ENCODE measurements at regions not wholly inside any gene's neighbourhood (a gene's known extent, or its start where the extent isn't known, plus 50 kb on each side); places are given as distances from the start of the nearest gene placed in this dataset.

DNA sequence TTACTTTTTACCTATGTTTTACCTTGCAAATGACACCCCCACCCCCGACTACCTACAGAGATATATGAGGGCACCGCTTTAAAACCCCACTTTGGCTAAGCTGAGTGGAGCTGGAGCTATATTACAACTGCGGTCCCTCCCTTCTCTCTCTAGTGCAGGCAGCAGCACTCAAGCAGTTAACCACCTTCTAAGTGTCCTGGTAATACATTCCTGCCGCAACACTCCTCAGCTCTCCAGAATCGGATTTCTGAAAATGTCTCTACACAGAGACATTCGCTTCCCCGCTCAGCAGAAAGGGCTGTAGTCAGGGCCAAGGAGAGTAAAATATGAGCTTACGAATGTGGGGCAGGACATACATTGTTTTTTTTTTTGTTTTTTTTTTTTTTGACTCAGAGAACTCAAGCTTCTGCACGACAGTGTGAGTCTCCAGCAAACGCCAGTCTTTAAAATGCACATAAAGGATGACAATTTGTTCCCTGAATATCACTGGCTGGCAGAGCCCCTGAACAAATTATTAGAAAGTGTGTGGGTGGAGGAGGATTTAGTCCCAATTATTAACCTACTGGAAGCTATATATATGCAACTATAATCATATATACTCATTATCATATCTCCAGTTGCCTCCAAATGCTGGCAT lies 287.0 kb upstream of the TET2 start:
- TF ChIP-seq, protein P1, sequence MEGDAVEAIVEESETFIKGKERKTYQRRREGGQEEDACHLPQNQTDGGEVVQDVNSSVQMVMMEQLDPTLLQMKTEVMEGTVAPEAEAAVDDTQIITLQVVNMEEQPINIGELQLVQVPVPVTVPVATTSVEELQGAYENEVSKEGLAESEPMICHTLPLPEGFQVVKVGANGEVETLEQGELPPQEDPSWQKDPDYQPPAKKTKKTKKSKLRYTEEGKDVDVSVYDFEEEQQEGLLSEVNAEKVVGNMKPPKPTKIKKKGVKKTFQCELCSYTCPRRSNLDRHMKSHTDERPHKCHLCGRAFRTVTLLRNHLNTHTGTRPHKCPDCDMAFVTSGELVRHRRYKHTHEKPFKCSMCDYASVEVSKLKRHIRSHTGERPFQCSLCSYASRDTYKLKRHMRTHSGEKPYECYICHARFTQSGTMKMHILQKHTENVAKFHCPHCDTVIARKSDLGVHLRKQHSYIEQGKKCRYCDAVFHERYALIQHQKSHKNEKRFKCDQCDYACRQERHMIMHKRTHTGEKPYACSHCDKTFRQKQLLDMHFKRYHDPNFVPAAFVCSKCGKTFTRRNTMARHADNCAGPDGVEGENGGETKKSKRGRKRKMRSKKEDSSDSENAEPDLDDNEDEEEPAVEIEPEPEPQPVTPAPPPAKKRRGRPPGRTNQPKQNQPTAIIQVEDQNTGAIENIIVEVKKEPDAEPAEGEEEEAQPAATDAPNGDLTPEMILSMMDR (conservative IDR thresholded peaks at IDR 0.05 in 1 of 2, IDR thresholded peaks at IDR 0.05 in 1 of 2; ENCODE audit: extremely low read depth in 1 of 2, insufficient read depth in 1 of 2, low read depth in 1 of 2, low read length in 2 of 2): no peak
- no peak for TF ChIP-seq EZH2 (IDR thresholded peaks at IDR 0.05; ENCODE audit: borderline replicate concordance, low read length)
